Activated CD8-positive, alpha-beta memory T cell treated with anti-CD3 and anti-CD28 coated beads, Interleukin-2, amount 50 U/mL, for 1 hour (primary cell): ENCODE measurements at regions not wholly inside any gene's neighbourhood (a gene's known extent, or its start where the extent isn't known, plus 50 kb on each side); places are given as distances from the start of the nearest gene placed in this dataset.
A peak's percentile ranks its signal among the peaks of the same experiment; 100 is the strongest.
"Not testable (repeated sequence)": the region's sequence is repeated elsewhere in the genome, so short reads cannot be mapped to it uniquely, and the experiment has no call there.

Source experiments
- DNase-seq: peaks from one replicate; pipeline ENCODE4 v3.0.0-alpha.2; 2020; ENCODE audit errors: extremely low read depth

- DNase-seq, result no peak
Measured at GRCh38 chr10:30732671-30733070, 103.1 kb upstream of the LYZL2 start.

- no peak for DNase-seq
Measured at GRCh38 chr10:30731963-30732362, 102.4 kb upstream of the LYZL2 start.

GRCh38 chr10:30730306-30730705, 100.8 kb upstream of the LYZL2 start:
- DNase-seq, result no peak

- no peak for DNase-seq
Measured at GRCh38 chr10:30728766-30729165, 99.2 kb upstream of the LYZL2 start.

- no peak for DNase-seq
Measured at GRCh38 chr10:30728127-30728526, 98.6 kb upstream of the LYZL2 start.

GRCh38 chr10:30727524-30727923, 98.0 kb upstream of the LYZL2 start:
- no peak for DNase-seq

GRCh38 chr10:30726783-30727414, 97.3 kb upstream of the LYZL2 start:
- DNase-seq, result peak; percentile 48

- DNase-seq, result no peak
Measured at GRCh38 chr10:30725661-30726060, 96.1 kb upstream of the LYZL2 start.

GRCh38 chr10:30724296-30724695, 94.7 kb upstream of the LYZL2 start:
- DNase-seq, result no peak

- DNase-seq, result no peak
Measured at GRCh38 chr10:30722956-30723620, 93.5 kb upstream of the LYZL2 start.

- DNase-seq, result no peak
Measured at GRCh38 chr10:30719832-30720231, 90.3 kb upstream of the LYZL2 start.

GRCh38 chr10:30709700-30710358, 80.3 kb upstream of the LYZL2 start:
- DNase-seq, result no peak

GRCh38 chr10:30709229-30709628, 79.7 kb upstream of the LYZL2 start:
- no peak for DNase-seq

GRCh38 chr10:30708234-30708633, 78.7 kb upstream of the LYZL2 start:
- DNase-seq, result no peak

GRCh38 chr10:30706189-30706588, 76.6 kb upstream of the LYZL2 start:
- DNase-seq, result not testable (repeated sequence)

- no peak for DNase-seq
Measured at GRCh38 chr10:30705625-30706149, 76.1 kb upstream of the LYZL2 start.

- DNase-seq, result no peak
Measured at GRCh38 chr10:30705101-30705624, 75.6 kb upstream of the LYZL2 start.

- DNase-seq, result not testable (repeated sequence)
Measured at GRCh38 chr10:30704601-30705100, 75.1 kb upstream of the LYZL2 start.

GRCh38 chr10:30704026-30704600, 74.6 kb upstream of the LYZL2 start:
- no peak for DNase-seq

- not testable (repeated sequence) for DNase-seq
Measured at GRCh38 chr10:30703446-30703845, 73.9 kb upstream of the LYZL2 start.

- DNase-seq, result no peak
Measured at GRCh38 chr10:30702860-30703259, 73.3 kb upstream of the LYZL2 start.
